Uterus (tissue), 3 donors: ENCODE measurements at regions not wholly inside any gene's neighbourhood (a gene's known extent, or its start where the extent isn't known, plus 50 kb on each side); places are given as distances from the start of the nearest gene placed in this dataset.

Experiments used
- DNase-seq, 2 donors: peaks; one replicate each; pipeline ENCODE4 v3.0.0-alpha.2; 2019 to 2020
- H3K27ac ChIP-seq, 2 donors: fragments of 200-600 bp; sonication (generic); 1 replicate in 1 of 2; 2 replicates in 1 of 2; pipeline ENCODE4 v1.5.1; 2016 to 2018
- H3K27me3 ChIP-seq, 2 donors: fragments of 200-600 bp; sonication (generic); one replicate each; pipeline ENCODE4 v1.5.1; 2018 to 2019; ENCODE audit warnings: control low read depth in 1 of 2
- H3K36me3 ChIP-seq, 2 donors: fragments of 200-600 bp; sonication (generic); one replicate each; pipeline ENCODE4 v1.5.1; 2019; ENCODE audit warnings: control low read depth in 1 of 2
- H3K4me1 ChIP-seq, 2 donors: fragments of 200-600 bp; sonication (generic); one replicate each; pipeline ENCODE4 v1.5.1; 2018 to 2019; ENCODE audit warnings: control low read depth in 1 of 2
- H3K4me3 ChIP-seq, 2 donors: fragments of 200-600 bp; sonication (generic); 1 replicate in 1 of 2; 2 replicates in 1 of 2; pipeline ENCODE4 v1.5.1; 2018 to 2019; ENCODE audit warnings: mild to moderate bottlenecking in 1 of 2
- H3K9me3 ChIP-seq, 2 donors: fragments of 200-600 bp; sonication (generic); one replicate each; pipeline ENCODE4 v1.5.1; 2019; ENCODE audit warnings: control low read depth in 1 of 2
- CTCF ChIP-seq, 4 experiments: fragments of 200-600 bp in 2 of 4; fragments of 450-650 bp in 2 of 4; sonication (generic) in 2 of 4; IDR thresholded peaks; one replicate each; pipeline ENCODE4 v1.5.1; 2016 to 2019; ENCODE audit warnings: antibody characterized with exemption in 4 of 4, mild to moderate bottlenecking in 2 of 4, moderate library complexity in 1 of 4
- POLR2A ChIP-seq, 2 donors: fragments of 450-650 bp; IDR thresholded peaks; one replicate each; pipeline ENCODE4 v1.6.1; 2016; ENCODE audit warnings: antibody characterized with exemption in 2 of 2, mild to moderate bottlenecking in 1 of 2, moderate library complexity in 1 of 2
- intact Hi-C: fragments of 100-400 bp; cut with DNase I; formaldehyde crosslinking; loops from one replicate; pipeline ENCODE4 v1.15.1; 2023; ENCODE audit warnings: low total_unique reads
- donor health status: DM: yes; HTN: yes; CAD: no.

- no peaks in the 10 kb centered on the region for H3K36me3 ChIP-seq
- TF ChIP-seq CTCF (IDR thresholded peaks at IDR 0.05) = no peak
- TF ChIP-seq POLR2A (IDR thresholded peaks at IDR 0.05) = no peak
- H3K27me3 ChIP-seq = no peaks in the 10 kb centered on the region
- intact Hi-C loops = no loop called here
- H3K27ac ChIP-seq = no peak overlapping the region
- no peak for DNase-seq
- H3K4me1 ChIP-seq = no peaks in the 10 kb centered on the region
- H3K9me3 ChIP-seq = no peaks in the 10 kb centered on the region
- no peak overlapping the region for H3K4me3 ChIP-seq
These were observed 98.7 kb downstream of the KCTD15 start for GRCh38 chr19:33895366-33895765.

GRCh38 chr19:33898062-33898677, 101.5 kb downstream of the KCTD15 start:
- Histone ChIP-seq H3K4me1 (no peaks in the 10 kb centered on the region), H3K9me3 (no peaks in the 10 kb centered on the region), H3K36me3 (no peaks in the 10 kb centered on the region), H3K27me3 (no peaks in the 10 kb centered on the region), H3K27ac (no peak overlapping the region), H3K4me3 (no peak overlapping the region)
- no peak for DNase-seq
- intact Hi-C loops = no loop called here
- TF ChIP-seq POLR2A (IDR thresholded peaks at IDR 0.05) (no peak), CTCF (IDR thresholded peaks at IDR 0.05) (no peak)

GRCh38 chr19:33900817-33901216, 104.1 kb downstream of the KCTD15 start:
- no peaks in the 10 kb centered on the region for H3K36me3 ChIP-seq
- no peaks in the 10 kb centered on the region for H3K27me3 ChIP-seq
- H3K4me3 ChIP-seq = no peak overlapping the region
- no peak overlapping the region for H3K27ac ChIP-seq
- no peaks in the 10 kb centered on the region for H3K9me3 ChIP-seq
- intact Hi-C loops = no loop called here
- no peak for TF ChIP-seq POLR2A (IDR thresholded peaks at IDR 0.05)
- peaks cover 0 to 3% of the 10 kb centered on the region in 2 donors for H3K4me1 ChIP-seq
- no peak for DNase-seq

- Histone ChIP-seq H3K4me1 (peaks cover 0 to 3% of the 10 kb centered on the region in 2 donors), H3K27ac (no peak overlapping the region), H3K36me3 (no peaks in the 10 kb centered on the region), H3K27me3 (peaks cover 0 to 7% of the 10 kb centered on the region in 2 donors), H3K9me3 (no peaks in the 10 kb centered on the region), H3K4me3 (no peak overlapping the region)
- no peak for DNase-seq
- intact Hi-C loops = no loop called here
- TF ChIP-seq CTCF (IDR thresholded peaks at IDR 0.05) (no peak), POLR2A (IDR thresholded peaks at IDR 0.05) (no peak)
These were observed 105.7 kb downstream of the KCTD15 start for GRCh38 chr19:33902395-33902794.

- intact Hi-C loops = no loop called here
- H3K36me3 ChIP-seq = no peaks in the 10 kb centered on the region
- no peak overlapping the region for H3K4me3 ChIP-seq
- no peaks in the 10 kb centered on the region for H3K9me3 ChIP-seq
- peaks cover 0 to 7% of the 10 kb centered on the region in 2 donors for H3K27me3 ChIP-seq
- no peak for DNase-seq
- no peak overlapping the region for H3K27ac ChIP-seq
- no peak for TF ChIP-seq CTCF (IDR thresholded peaks at IDR 0.05)
- TF ChIP-seq POLR2A (IDR thresholded peaks at IDR 0.05) = no peak
- peaks cover 0 to 3% of the 10 kb centered on the region in 2 donors for H3K4me1 ChIP-seq
These were observed 106.3 kb downstream of the KCTD15 start for GRCh38 chr19:33902802-33903488.
